IMR-90 (cell line): ENCODE measurements at regions not wholly inside any gene's neighbourhood (a gene's known extent, or its start where the extent isn't known, plus 50 kb on each side); places are given as distances from the start of the nearest gene placed in this dataset.

Source experiments
- ATAC-seq: fragments of 200-7000 bp; cut with Tn5 transposase; 2 replicates; pipeline ENCODE4 v1.9.1; 2020; ENCODE audit warnings: low read depth, mild to moderate bottlenecking, moderate library complexity
- BruUV-seq: library from RNA; stranded (reverse); fragments of 400-500 nt; replicated peaks from 2 replicates; lab custom pipeline; 2021; lab: Mats Ljungman, UMichigan
- CTCF ChIA-PET: fragments of 300-600 bp; formaldehyde crosslinking; extraction: SDS; loops from one replicate; lab custom pipeline; 2021; ENCODE audit warnings: antibody characterized with exemption; lab: Yijun Ruan, JAX
- POLR2A ChIA-PET: fragments of 300-600 bp; sonication (Branson Sonifier 250); formaldehyde crosslinking; loops from one replicate; lab custom pipeline; 2022; ENCODE audit warnings: antibody characterized with exemption; ENCODE audit not compliant: unreplicated experiment; lab: Charles Lee
- DNase-seq: peaks from one replicate; pipeline ENCODE4 v3.0.0; 2013
- H2AFZ ChIP-seq: replicated peaks from 2 replicates; pipeline ENCODE3; 2013; ENCODE audit warnings: low read length, mild to moderate bottlenecking; ENCODE audit not compliant: poor library complexity
- H2AK5ac ChIP-seq: 2 replicates; pipeline ENCODE4 v1.6.1; 2013; ENCODE audit warnings: low read depth, low read length, inconsistent platforms
- H2AK9ac ChIP-seq: replicated peaks from 2 replicates; pipeline ENCODE3; 2013; ENCODE audit warnings: mild to moderate bottlenecking, low read depth, low read length, moderate library complexity; ENCODE audit not compliant: poor library complexity
- H2BK120ac ChIP-seq: 2 replicates; pipeline ENCODE4 v1.6.1; 2013; ENCODE audit warnings: low read depth, low read length, inconsistent platforms
- H2BK15ac ChIP-seq: 3 replicates; pipeline ENCODE4 v1.6.1; 2013; ENCODE audit warnings: low read depth, low read length, inconsistent platforms
- H2BK20ac ChIP-seq: 2 replicates; pipeline ENCODE4 v1.6.1; 2013; ENCODE audit warnings: low read depth, mild to moderate bottlenecking, inconsistent platforms, low read length, moderate library complexity
- H2BK5ac ChIP-seq: 2 replicates; pipeline ENCODE4 v1.6.1; 2013; ENCODE audit warnings: mild to moderate bottlenecking, low read depth, low read length, inconsistent platforms; ENCODE audit not compliant: poor library complexity, severe bottlenecking
- H3K14ac ChIP-seq: replicated peaks from 2 replicates; pipeline ENCODE4 v1.6.1; 2013; ENCODE audit warnings: low read depth, low read length, inconsistent platforms
- H3K18ac ChIP-seq: 2 replicates; pipeline ENCODE4 v1.6.1; 2013; ENCODE audit warnings: low read depth, low read length, control low read depth
- H3K23ac ChIP-seq: 2 replicates; pipeline ENCODE4 v1.6.1; 2013; ENCODE audit warnings: low read depth, low read length, inconsistent platforms
- H3K27ac ChIP-seq: 2 replicates; pipeline ENCODE4 v1.5.1; 2013; ENCODE audit warnings: mild to moderate bottlenecking, control low read depth, low read length; ENCODE audit not compliant: insufficient read depth
- H3K27me3 ChIP-seq: 2 replicates; pipeline ENCODE4 v1.6.1; 2013; ENCODE audit warnings: low read length; ENCODE audit not compliant: control insufficient read depth, insufficient read depth
- H3K36me3 ChIP-seq: 2 replicates; pipeline ENCODE4 v1.6.1; 2013; ENCODE audit warnings: low read length, mixed read lengths; ENCODE audit not compliant: control insufficient read depth, insufficient read depth
- H3K4ac ChIP-seq: 2 replicates; pipeline ENCODE4 v1.6.1; 2013; ENCODE audit warnings: low read depth, low read length, inconsistent platforms
- H3K4me1 ChIP-seq: 2 replicates; pipeline ENCODE4 v1.6.1; 2013; ENCODE audit warnings: low read length, mixed read lengths; ENCODE audit not compliant: control insufficient read depth, insufficient read depth
- H3K4me2 ChIP-seq: 2 replicates; pipeline ENCODE4 v1.6.1; 2013; ENCODE audit warnings: low read depth, mild to moderate bottlenecking, control low read depth, low read length, moderate library complexity
- H3K4me3 ChIP-seq: 2 replicates; pipeline ENCODE4 v1.5.1; 2013; ENCODE audit warnings: low read depth, mild to moderate bottlenecking, control low read depth, low read length, moderate library complexity; ENCODE audit not compliant: insufficient read depth
- H3K56ac ChIP-seq: 2 replicates; pipeline ENCODE4 v1.6.1; 2013; ENCODE audit warnings: low read length, inconsistent platforms; ENCODE audit not compliant: insufficient read depth; ENCODE audit errors: extremely low read depth
- H3K79me1 ChIP-seq, 2 experiments: 2 replicates each; pipeline ENCODE4 v1.6.1; 2013; ENCODE audit warnings: low read length in 2 of 2, inconsistent platforms in 1 of 2, low read depth in 1 of 2
- H3K9ac ChIP-seq: 2 replicates; pipeline ENCODE4 v1.6.1; 2013; ENCODE audit warnings: low read depth, low read length, control low read depth
- H3K9me1 ChIP-seq: 2 replicates; pipeline ENCODE4 v1.6.1; 2013; ENCODE audit warnings: low read length, inconsistent platforms; ENCODE audit not compliant: insufficient read depth
- H3K9me3 ChIP-seq: 2 replicates; pipeline ENCODE4 v1.6.1; 2013; ENCODE audit warnings: low read length; ENCODE audit not compliant: control insufficient read depth, insufficient read depth
- H4K20me1 ChIP-seq: 2 replicates; pipeline ENCODE4 v1.6.1; 2013; ENCODE audit warnings: low read length, inconsistent platforms; ENCODE audit not compliant: insufficient read depth
- H4K5ac ChIP-seq: 2 replicates; pipeline ENCODE4 v1.6.1; 2013; ENCODE audit warnings: mild to moderate bottlenecking, low read depth, low read length, control low read depth
- H4K8ac ChIP-seq, 2 experiments: 2 replicates each; pipeline ENCODE4 v1.6.1; 2013; ENCODE audit warnings: low read depth in 2 of 2, low read length in 2 of 2, control low read depth in 1 of 2, inconsistent platforms in 1 of 2
- H4K91ac ChIP-seq: 2 replicates; pipeline ENCODE4 v1.6.1; 2013; ENCODE audit warnings: low read depth, low read length, inconsistent platforms; ENCODE audit not compliant: insufficient read depth
- BHLHE40 ChIP-seq: fragments of 150-350 bp; IDR thresholded peaks from 2 replicates; pipeline ENCODE4 v1.6.1; 2016; ENCODE audit warnings: mild to moderate bottlenecking, low read depth, low read length
- CTCF ChIP-seq: conservative IDR thresholded peaks from 2 replicates; pipeline ENCODE4 v1.5.1; 2012; ENCODE audit warnings: mild to moderate bottlenecking, low read depth, low read length, improper control_type of control experiment
- FOS ChIP-seq: fragments of 150-350 bp; IDR thresholded peaks from 2 replicates; pipeline ENCODE4 v1.6.1; 2016; ENCODE audit warnings: low read depth, low read length
- MAZ ChIP-seq: IDR thresholded peaks from 2 replicates; pipeline ENCODE4 v1.6.1; 2012; ENCODE audit warnings: low read depth, mild to moderate bottlenecking, low read length, improper control_type of control experiment, moderate library complexity, borderline replicate concordance
- POLR2A ChIP-seq: IDR thresholded peaks from 2 replicates; pipeline ENCODE4 v1.6.1; 2012; ENCODE audit warnings: mild to moderate bottlenecking, low read depth, low read length
- RFX5 ChIP-seq: IDR thresholded peaks from 2 replicates; pipeline ENCODE4 v1.8.0; 2012; ENCODE audit warnings: low read depth, mild to moderate bottlenecking, low read length, moderate library complexity
- SMC3 ChIP-seq: fragments of 150-350 bp; IDR thresholded peaks from 2 replicates; pipeline ENCODE4 v1.6.1; 2016; ENCODE audit warnings: low read depth, mild to moderate bottlenecking, antibody characterized with exemption, low read length, moderate library complexity
- WGBS, 2 experiments: methylation state at CpG; one replicate each; pipeline versions ENCODE4 v1.1.5 to v1.1.7; 2013; ENCODE audit warnings: missing lambda C conversion rate in 2 of 2; ENCODE audit not compliant: insufficient read length in 1 of 2; ENCODE audit errors: extremely low coverage in 2 of 2; 5-methylcytosine and 5-hydroxymethylcytosine counted together
- dilution Hi-C: fragments of 300-500 bp; cut with HindIII; formaldehyde crosslinking; loops from one replicate; pipeline ENCODE4 v1.14.3; 2018; ENCODE audit warnings: low sequenced_read_pairs; ENCODE audit not compliant: unreplicated experiment
- in situ Hi-C: fragments of 300-500 bp; cut with MboI; formaldehyde crosslinking; loops from 3 replicates; pipeline ENCODE4 v1.14.3; 2019; ENCODE audit warnings: low sequenced_read_pairs, inconsistent platforms, mixed read lengths
- intact Hi-C: fragments of 100-400 bp; cut with micrococcal nuclease; formaldehyde crosslinking; loops from 2 replicates; pipeline ENCODE4 v1.10.0; 2022

GRCh38 chr18:39450958-39451357 lies 1885.4 kb upstream of the CELF4 start:
- Histone ChIP-seq H3K23ac (no peak overlapping the region), H2BK5ac (no peak overlapping the region), H3K4ac (no peak overlapping the region), H3K56ac (no peak overlapping the region), H3K4me3 (no peak overlapping the region), H3K36me3 (no peaks in the 10 kb centered on the region), H2BK15ac (no peak overlapping the region), H3K4me1 (peaks cover 4% of the 10 kb centered on the region; the same call in 1 of the 2 replicates), H4K5ac (no peak overlapping the region), H2AK9ac (no peak overlapping the region), H3K9me1 (no peaks in the 10 kb centered on the region), H3K9ac (no peak overlapping the region), H2BK20ac (no peak overlapping the region), H3K9me3 (no peaks in the 10 kb centered on the region), H3K27ac (no peak overlapping the region), H4K8ac (no peak overlapping the region), H3K27me3 (no peaks in the 10 kb centered on the region), H4K91ac (no peak overlapping the region), H3K79me1 (no peaks in the 10 kb centered on the region), H3K4me2 (no peak overlapping the region), H3K18ac (no peak overlapping the region), H2AFZ (no peak overlapping the region), H2AK5ac (no peak overlapping the region), H2BK120ac (no peak overlapping the region), H4K20me1 (no peaks in the 10 kb centered on the region), H3K14ac (no peak overlapping the region)
- DNase-seq (no peak), ATAC-seq (no peak)
- dilution Hi-C loops (no loop called here), intact Hi-C loops (no loop called here), in situ Hi-C loops (no loop called here)
- ChIA-PET POLR2A (no interaction called here), CTCF (interaction anchor here (0.7 kb wide), 1 partner anchor 52 kb away, joined by 3 read pairs; no protein-coding TSS in a partner anchor)
- no CpG with 5 or more reads among the region's 6 CpGs for WGBS, 2 experiments
- TF ChIP-seq BHLHE40, result no peak
- no peak for TF ChIP-seq CTCF
- no peak for TF ChIP-seq POLR2A
- TF ChIP-seq FOS, result no peak
- no peak for TF ChIP-seq RFX5
- no peak for TF ChIP-seq MAZ
- TF ChIP-seq SMC3, result no peak
- no TSS peak for BruUV-seq
